Effector memory CD4-positive, alpha-beta T cell (primary cell): ENCODE measurements at regions not wholly inside any gene's neighbourhood (a gene's known extent, or its start where the extent isn't known, plus 50 kb on each side); places are given as distances from the start of the nearest gene placed in this dataset.
"Not testable (repeated sequence)": the region's sequence is repeated elsewhere in the genome, so short reads cannot be mapped to it uniquely, and the experiment has no call there.

Source experiments
- DNase-seq, 3 donors: peaks; one replicate each; pipeline ENCODE4 v3.0.0-alpha.2; 2020
- H3K27ac ChIP-seq: 2 replicates; pipeline ENCODE4 v1.7.0; 2013; ENCODE audit warnings: mild to moderate bottlenecking, low read length, moderate library complexity; ENCODE audit not compliant: insufficient read depth, poor library complexity, severe bottlenecking
- H3K27me3 ChIP-seq: replicated peaks from 2 replicates; pipeline ENCODE4 v1.7.0; 2013; ENCODE audit warnings: mild to moderate bottlenecking, low read length; ENCODE audit not compliant: insufficient read depth, control insufficient read depth, poor library complexity, severe bottlenecking
- H3K36me3 ChIP-seq: 2 replicates; pipeline ENCODE4 v1.7.0; 2013; ENCODE audit warnings: mild to moderate bottlenecking, low read length, moderate library complexity; ENCODE audit not compliant: control insufficient read depth, insufficient read depth
- H3K4me1 ChIP-seq: 2 replicates; pipeline ENCODE4 v1.7.0; 2013; ENCODE audit warnings: low read length, mild to moderate bottlenecking; ENCODE audit not compliant: control insufficient read depth, insufficient read depth, poor library complexity, severe bottlenecking
- H3K4me3 ChIP-seq: 2 replicates; pipeline ENCODE4 v1.7.0; 2013; ENCODE audit warnings: low read length, low read depth, mild to moderate bottlenecking; ENCODE audit not compliant: insufficient read depth, poor library complexity, severe bottlenecking
- H3K9me3 ChIP-seq: 2 replicates; pipeline ENCODE4 v1.7.0; 2013; ENCODE audit warnings: mild to moderate bottlenecking, low read length, moderate library complexity; ENCODE audit not compliant: control insufficient read depth

DNA sequence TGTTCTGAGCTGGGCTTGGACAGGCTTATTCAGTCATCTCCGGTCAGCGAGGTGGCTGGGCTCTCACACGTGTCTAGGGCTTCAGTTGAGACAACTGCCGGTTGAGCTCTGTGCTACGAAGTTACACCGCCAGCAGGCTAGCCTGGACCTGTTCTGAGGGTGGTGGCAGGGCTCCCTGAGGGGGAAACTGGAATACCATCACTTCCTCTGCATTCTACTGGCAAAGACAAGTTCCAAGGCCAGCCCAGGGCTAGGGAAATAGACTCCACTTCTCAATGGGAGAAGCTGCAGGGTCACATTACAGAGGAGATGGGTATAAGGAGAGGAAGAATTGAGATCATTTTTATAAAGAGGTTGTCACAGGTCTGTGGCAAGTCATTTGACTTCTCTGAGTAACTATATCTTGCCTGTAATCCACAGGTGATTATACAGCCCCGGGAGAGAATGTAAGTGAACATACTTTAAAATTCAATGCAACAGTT is 106.8 kb upstream of the IL12A start:
- Histone ChIP-seq H3K4me1 (no peaks in the 10 kb centered on the region), H3K4me3 (no peak overlapping the region)

DNA sequence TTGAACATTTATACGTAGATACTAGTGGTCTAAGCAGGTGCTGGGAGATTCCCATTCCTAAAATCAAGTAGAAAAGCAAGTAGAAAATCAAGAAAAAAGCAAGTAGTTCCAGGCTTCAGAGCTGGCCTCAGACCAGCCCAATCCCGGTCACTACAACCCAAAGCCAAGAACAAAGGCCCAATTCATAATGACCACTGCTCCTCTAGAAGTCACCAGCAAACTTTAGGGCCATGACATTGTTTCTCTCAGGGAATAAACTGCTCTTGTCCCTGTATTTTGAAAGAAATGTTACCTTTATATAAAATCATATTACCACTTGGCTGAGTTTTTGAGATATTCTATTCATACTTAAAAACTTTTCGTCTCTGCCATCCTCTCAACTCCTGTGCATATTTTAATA is 106.3 kb upstream of the IL12A start:
- Histone ChIP-seq H3K4me1 (no peaks in the 10 kb centered on the region), H3K27me3 (no peaks in the 10 kb centered on the region), H3K4me3 (no peak overlapping the region), H3K36me3 (no peaks in the 10 kb centered on the region), H3K27ac (no peak overlapping the region), H3K9me3 (no peaks in the 10 kb centered on the region)
- no peak for DNase-seq

More for the DNA sequence above, 106.8 kb upstream of the IL12A start:
- no peaks in the 10 kb centered on the region for H3K9me3 ChIP-seq
- no peaks in the 10 kb centered on the region for H3K36me3 ChIP-seq
- no peak for DNase-seq
- no peaks in the 10 kb centered on the region for H3K27me3 ChIP-seq
- H3K27ac ChIP-seq, result no peak overlapping the region

DNA sequence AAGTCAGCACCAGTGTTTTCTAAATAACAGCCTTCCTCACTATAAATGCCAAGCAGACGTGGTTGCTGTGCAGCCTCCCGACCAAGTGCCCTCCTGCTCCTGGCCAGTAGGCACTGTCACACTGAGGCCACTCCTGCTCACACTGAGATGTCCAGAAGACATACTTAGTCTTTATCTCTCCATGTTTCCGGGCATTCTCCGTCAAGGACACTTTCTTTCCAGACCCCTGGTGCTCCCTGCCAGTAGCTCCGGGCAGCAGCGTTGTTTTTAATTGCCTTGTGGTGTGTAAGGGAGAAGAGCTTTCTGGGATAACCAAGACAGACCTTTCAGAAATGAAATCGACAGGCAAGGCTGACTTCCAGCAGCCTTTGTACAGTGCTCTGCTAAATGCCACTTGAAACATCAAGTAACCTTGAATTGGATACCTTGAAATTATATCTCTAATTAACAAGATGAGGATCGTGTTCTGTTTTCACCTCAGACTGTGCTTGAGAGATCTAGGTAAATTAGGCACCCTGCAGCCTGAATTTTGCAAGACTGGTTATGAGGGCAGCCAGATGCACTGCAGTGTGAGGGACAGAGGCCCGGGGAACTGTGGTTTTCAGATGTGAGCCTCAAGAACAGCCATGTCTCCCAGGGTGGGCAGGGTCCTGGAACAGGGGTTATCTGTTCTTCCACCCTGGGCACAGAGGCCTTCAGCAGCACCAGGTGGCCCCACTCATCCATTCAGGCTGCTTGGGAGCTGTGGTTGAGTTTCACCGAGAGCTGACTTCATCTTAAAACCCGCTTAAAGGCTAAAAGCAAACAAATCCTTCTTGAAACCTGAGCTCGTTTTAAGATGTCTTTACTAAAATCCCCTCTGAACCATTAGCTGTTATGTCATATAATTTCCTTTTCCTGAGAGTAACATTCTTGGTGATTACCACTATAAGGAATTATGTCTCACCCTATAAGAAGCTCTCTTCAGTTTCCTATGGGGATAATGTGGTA is 105.5 kb upstream of the IL12A start:
- no peak for DNase-seq
- H3K27ac ChIP-seq, result no peak overlapping the region

DNA sequence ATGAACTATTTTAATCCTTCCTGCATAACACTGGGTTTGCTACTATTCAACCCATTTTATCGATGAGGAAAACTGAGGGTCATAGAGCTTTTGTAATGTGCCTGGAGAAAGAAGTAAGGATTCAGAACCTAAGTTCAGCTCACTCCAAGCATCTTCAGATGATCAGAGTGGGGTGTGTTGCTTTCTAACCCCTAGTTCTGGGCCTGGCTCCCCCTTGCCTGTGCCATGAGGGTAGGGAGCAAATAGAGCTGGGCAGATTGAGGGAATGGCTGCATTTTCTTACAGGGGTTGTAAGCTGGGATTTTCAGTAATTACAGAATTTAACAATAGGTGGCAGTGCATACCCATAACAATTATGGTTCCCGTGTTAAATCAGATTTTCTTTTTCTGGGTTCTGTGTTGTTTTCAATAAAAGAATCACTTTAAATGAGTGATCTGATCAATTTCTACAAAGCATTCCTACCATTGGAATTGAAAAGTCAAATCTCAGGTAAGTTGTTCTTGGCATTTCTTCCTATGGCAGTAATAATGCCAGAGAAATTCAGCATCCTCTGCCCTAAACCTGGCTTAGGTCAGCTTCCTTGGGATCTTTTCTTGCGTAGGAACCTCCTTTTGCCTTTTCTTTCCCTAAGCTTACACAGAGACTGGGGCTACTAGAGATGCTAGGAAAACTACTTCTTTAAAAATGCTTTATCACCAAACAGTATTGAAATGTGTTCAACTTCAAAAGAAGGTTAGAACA is 103.8 kb upstream of the IL12A start:
- no peak overlapping the region for H3K27ac ChIP-seq
- H3K4me1 ChIP-seq, result no peaks in the 10 kb centered on the region
- no peak for DNase-seq

More for the DNA sequence above, 105.5 kb upstream of the IL12A start:
- H3K27me3 ChIP-seq, result no peaks in the 10 kb centered on the region
- H3K36me3 ChIP-seq, result no peaks in the 10 kb centered on the region
- H3K9me3 ChIP-seq, result no peaks in the 10 kb centered on the region
- H3K4me3 ChIP-seq, result no peak overlapping the region
- no peaks in the 10 kb centered on the region for H3K4me1 ChIP-seq

DNA sequence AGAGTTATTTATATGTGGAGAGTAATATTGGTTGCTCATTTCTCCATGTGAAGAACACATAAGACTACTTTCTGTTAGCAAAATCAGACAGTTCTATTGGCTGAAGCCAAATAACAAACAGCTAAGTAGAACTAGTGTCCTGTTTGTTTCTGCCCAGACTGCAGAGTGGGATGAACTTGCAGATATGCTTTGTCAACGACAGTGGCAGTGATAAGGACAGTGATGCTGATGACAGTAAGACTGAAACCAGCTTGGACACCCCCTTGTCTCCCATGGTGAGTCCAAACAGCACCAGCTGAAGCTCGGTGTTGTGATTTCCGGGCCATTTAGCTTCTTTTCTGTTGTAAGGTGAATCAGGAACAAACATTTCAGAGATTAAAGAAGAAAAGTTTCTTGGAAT is 102.6 kb upstream of the IL12A start:
- H3K36me3 ChIP-seq, result no peaks in the 10 kb centered on the region
- no peak overlapping the region for H3K27ac ChIP-seq
- DNase-seq, result no peak
- H3K4me1 ChIP-seq, result no peaks in the 10 kb centered on the region
- H3K9me3 ChIP-seq, result no peaks in the 10 kb centered on the region
- no peak overlapping the region for H3K4me3 ChIP-seq
- no peaks in the 10 kb centered on the region for H3K27me3 ChIP-seq

More for the DNA sequence above, 103.8 kb upstream of the IL12A start:
- no peaks in the 10 kb centered on the region for H3K9me3 ChIP-seq
- H3K27me3 ChIP-seq, result no peaks in the 10 kb centered on the region
- no peak overlapping the region for H3K4me3 ChIP-seq
- H3K36me3 ChIP-seq, result no peaks in the 10 kb centered on the region

DNA sequence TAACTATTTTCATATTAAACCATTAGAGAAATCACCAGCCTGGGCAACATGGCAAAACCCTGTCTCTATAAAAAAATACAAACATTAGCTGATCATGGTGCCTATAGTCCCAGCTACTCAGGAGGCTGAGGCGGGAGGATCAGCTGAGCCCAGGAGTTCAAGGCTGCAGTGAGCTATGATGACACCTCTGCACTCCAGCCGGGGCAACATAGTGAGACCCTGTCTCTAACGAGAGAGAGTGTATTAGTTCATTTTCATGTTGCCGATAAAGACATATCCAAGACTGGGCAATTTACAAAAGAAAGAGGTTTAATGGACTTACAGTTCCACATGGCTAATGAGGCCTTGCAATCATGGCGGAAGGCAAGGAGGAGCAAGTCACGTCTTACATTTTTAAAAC is 102.1 kb upstream of the IL12A start:
- not testable (repeated sequence) for H3K4me3 ChIP-seq, H3K27ac ChIP-seq, DNase-seq, H3K27me3 ChIP-seq, H3K36me3 ChIP-seq, H3K4me1 ChIP-seq, H3K9me3 ChIP-seq

DNA sequence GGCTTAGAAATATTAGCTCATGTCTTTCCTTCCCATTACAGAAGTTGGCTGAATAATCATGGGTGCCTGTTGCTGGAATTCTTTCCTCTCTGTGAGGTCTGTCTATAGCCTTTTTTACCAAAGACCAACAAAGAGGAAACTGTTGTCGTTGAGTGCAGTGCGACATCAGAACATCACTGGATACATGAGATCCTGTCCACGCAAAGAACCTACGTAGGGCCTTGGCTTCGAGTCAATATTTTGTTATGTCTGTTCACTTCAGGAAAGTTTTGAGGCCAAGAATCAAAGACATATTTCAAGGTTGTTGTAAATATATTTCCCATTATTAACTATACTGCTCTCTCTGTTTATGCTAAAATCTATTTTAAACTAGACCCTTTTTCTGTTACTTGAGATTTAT is 101.5 kb upstream of the IL12A start:
- Histone ChIP-seq H3K4me3 (no peak overlapping the region), H3K27me3 (no peaks in the 10 kb centered on the region), H3K36me3 (no peaks in the 10 kb centered on the region), H3K27ac (no peak overlapping the region), H3K9me3 (no peaks in the 10 kb centered on the region), H3K4me1 (no peaks in the 10 kb centered on the region)
- DNase-seq, result no peak

DNA sequence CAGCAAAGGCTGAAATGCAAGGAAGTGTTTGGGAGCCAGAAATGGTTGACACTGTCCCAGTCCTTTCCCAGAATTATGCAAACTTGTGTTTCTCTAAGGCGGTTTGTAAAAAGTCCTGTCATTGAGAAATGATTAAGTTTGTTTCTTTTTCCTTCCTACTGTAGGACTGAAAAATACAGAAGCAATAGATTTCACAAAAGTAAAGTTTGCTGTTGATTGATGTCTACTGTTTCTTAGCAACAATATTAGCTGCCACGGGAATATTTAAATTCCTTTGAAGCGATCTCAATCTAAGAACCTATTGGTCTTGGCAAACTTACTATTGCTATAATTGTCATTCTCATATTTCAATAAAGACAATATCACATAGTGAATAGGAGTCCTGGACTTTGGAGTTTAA is 100.7 kb upstream of the IL12A start:
- no peaks in the 10 kb centered on the region for H3K9me3 ChIP-seq
- no peak overlapping the region for H3K4me3 ChIP-seq
- no peaks in the 10 kb centered on the region for H3K27me3 ChIP-seq
- no peaks in the 10 kb centered on the region for H3K4me1 ChIP-seq
- H3K27ac ChIP-seq, result no peak overlapping the region
- no peaks in the 10 kb centered on the region for H3K36me3 ChIP-seq
- no peak for DNase-seq

DNA sequence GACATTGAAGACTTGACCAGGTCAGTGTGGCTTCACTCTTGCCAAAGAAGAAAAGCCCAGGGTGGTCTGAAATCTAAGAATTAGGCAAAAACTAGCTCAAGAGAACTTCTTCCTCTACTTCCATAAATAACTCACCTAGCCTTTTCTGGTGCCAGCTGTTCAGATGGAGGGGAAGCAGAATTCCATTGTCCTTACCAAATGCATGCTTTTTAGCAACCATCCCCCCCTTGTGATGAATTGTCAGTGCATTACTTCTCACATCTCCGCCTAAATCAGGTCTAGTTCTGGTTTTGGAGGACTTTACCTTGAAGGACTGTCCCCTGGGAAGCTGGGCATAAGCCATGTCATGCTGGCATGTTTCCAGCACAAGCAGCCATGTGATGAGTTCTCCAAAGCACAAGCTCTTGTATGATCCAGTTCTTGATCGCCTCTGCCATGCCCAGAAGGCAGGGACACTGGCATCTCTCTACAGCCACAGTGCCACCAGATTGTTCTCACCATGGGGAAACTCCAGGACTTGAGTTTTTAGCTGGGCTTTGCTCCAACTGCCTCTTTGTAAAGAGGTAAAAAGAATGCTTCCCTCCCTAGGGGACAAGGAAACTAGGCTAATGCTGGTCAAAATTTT is 96.4 kb upstream of the IL12A start:
- no peak for DNase-seq
- H3K9me3 ChIP-seq, result no peaks in the 10 kb centered on the region
- no peaks in the 10 kb centered on the region for H3K36me3 ChIP-seq
- H3K4me3 ChIP-seq, result no peak overlapping the region
- H3K4me1 ChIP-seq, result no peaks in the 10 kb centered on the region
- H3K27ac ChIP-seq, result no peak overlapping the region
- H3K27me3 ChIP-seq, result no peaks in the 10 kb centered on the region
